Duodenal mucosa (tissue), 2 donors: ENCODE measurements at regions not wholly inside any gene's neighbourhood (a gene's known extent, or its start where the extent isn't known, plus 50 kb on each side); places are given as distances from the start of the nearest gene placed in this dataset.

Source experiments
- H3K27ac ChIP-seq: one replicate; pipeline ENCODE4 v1.7.0; 2013; ENCODE audit warnings: low read depth, low read length
- H3K27me3 ChIP-seq, 2 donors: one replicate each; pipeline ENCODE4 v1.7.0; 2013; ENCODE audit warnings: low read length in 2 of 2, control low read depth in 1 of 2; ENCODE audit not compliant: insufficient read depth in 2 of 2, control insufficient read depth in 1 of 2
- H3K36me3 ChIP-seq, 2 donors: one replicate each; pipeline ENCODE4 v1.7.0; 2013; ENCODE audit warnings: low read length in 2 of 2, control low read depth in 1 of 2; ENCODE audit not compliant: insufficient read depth in 2 of 2, control insufficient read depth in 1 of 2
- H3K4me1 ChIP-seq, 2 donors: one replicate each; pipeline ENCODE4 v1.7.0; 2013; ENCODE audit warnings: low read length in 2 of 2, control low read depth in 1 of 2; ENCODE audit not compliant: insufficient read depth in 2 of 2, control insufficient read depth in 1 of 2
- H3K4me3 ChIP-seq, 2 donors: one replicate each; pipeline ENCODE4 v1.7.0; 2013; ENCODE audit warnings: low read length in 2 of 2, low read depth in 1 of 2
- H3K9ac ChIP-seq, 2 donors: one replicate each; pipeline ENCODE4 v1.7.0; 2013; ENCODE audit warnings: low read length in 2 of 2, low read depth in 1 of 2
- H3K9me3 ChIP-seq, 2 donors: one replicate each; pipeline ENCODE4 v1.7.0; 2013; ENCODE audit warnings: low read length in 2 of 2, control low read depth in 1 of 2; ENCODE audit not compliant: control insufficient read depth in 1 of 2

DNA sequence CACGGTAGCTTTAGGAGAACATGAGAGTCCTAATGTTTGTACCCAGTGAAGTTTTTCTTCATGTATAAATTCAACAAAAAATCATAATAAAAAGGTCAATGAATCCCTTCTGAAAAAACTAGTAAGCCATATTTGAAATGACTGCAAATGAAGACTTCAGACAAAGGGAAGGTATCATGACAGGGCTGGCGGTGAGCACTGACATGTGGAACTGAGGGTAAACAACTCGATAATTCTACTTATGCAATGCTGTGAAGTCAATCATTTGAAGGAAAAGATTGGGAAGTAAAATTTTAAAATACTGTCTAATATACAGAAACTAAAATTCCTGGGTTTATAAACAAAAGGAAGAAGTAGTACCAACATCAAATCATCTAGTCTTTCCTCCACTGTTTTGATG, 190.2 kb upstream of the COPS8 start:
- Histone ChIP-seq H3K27me3 (peaks cover 0 to 4% of the 10 kb centered on the region in 2 donors), H3K4me1 (peaks cover 0 to 3% of the 10 kb centered on the region in 2 donors), H3K27ac (no peak overlapping the region), H3K9me3 (no peaks in the 10 kb centered on the region), H3K36me3 (no peaks in the 10 kb centered on the region), H3K9ac (no peak overlapping the region), H3K4me3 (no peak overlapping the region)

DNA sequence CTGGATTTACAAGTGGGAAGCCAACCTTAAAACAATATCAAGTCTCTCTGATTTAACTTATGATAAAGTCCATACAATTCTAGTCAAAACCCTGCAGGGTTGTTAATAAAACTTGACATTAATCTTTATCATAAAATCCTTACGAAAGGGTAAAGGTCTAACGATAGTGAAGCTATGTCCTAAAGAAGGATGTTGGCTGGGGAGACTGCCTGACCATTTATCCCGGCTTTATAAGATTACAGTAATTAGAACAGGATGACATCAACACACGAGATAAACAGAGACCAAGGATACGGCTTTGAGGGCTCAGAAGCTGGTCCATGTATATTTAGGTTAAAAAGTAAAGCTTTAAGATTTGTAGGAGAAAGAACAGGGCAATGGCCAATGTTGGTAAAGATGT, 189.0 kb upstream of the COPS8 start:
- Histone ChIP-seq H3K9me3 (no peaks in the 10 kb centered on the region), H3K27me3 (peaks cover 0 to 4% of the 10 kb centered on the region in 2 donors), H3K27ac (no peak overlapping the region), H3K4me1 (peaks cover 0 to 3% of the 10 kb centered on the region in 2 donors), H3K36me3 (no peaks in the 10 kb centered on the region), H3K9ac (no peak overlapping the region), H3K4me3 (no peak overlapping the region)

DNA sequence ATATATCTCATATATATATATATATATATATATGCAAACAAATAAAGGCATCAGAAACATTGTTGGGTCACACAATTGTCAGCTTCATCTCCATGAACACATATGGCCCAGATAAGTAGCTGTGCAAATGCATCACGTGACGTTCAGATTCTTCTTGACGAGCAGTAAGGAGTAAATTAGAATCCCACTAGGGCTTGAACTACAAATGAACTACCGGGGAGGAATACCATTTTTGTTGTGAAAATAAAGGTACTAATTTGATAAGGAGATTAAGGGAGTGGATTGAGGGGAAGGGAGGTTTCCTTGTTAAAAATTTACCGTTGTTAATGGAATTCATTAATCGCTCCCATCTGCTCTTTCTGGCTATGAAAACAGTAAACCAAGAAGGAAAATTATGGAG, 186.5 kb upstream of the COPS8 start:
- Histone ChIP-seq H3K27ac (no peak overlapping the region), H3K36me3 (no peaks in the 10 kb centered on the region), H3K4me3 (no peak overlapping the region), H3K9me3 (no peaks in the 10 kb centered on the region), H3K27me3 (peaks cover 4% of the 10 kb centered on the region in 2 donors), H3K4me1 (peaks cover 0 to 3% of the 10 kb centered on the region in 2 donors), H3K9ac (no peak overlapping the region)

DNA sequence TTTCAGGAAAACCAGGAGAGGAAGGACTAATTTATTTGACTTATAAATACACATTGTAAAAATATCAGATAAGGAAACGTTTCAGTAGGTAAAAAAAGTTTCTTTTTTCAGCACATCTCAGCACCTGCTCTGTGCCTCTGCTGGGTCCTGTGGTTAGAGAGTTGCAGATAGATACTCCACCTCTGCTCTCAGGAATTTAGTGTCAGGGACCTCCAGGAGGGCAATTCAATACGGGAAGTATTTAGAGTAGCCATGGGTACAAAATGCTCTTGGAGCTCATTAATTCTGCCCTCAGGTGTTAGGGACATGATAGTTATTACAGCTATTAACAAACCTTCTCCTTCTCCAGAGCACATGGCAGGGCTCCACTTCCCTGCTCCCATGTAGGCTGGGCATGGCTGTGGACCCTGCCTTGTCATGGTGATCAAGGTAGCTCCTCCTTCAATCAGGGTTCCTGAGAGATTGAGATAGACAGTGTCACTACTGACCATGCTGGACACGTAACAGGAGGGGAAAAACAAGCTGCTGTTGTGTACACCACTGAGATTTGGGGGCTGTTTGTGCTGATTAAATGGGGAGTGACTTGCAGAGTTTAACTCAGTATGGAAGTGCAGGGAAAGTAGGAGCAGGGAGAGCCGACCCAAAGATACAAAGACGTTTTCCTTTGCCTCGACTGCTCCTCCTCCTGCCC, 185.6 kb upstream of the COPS8 start:
- Histone ChIP-seq H3K36me3 (no peaks in the 10 kb centered on the region), H3K4me1 (peaks cover 0 to 3% of the 10 kb centered on the region in 2 donors), H3K27ac (no peak overlapping the region), H3K9ac (no peak overlapping the region), H3K4me3 (no peak overlapping the region), H3K9me3 (no peaks in the 10 kb centered on the region), H3K27me3 (peaks cover 4% of the 10 kb centered on the region in 2 donors)

DNA sequence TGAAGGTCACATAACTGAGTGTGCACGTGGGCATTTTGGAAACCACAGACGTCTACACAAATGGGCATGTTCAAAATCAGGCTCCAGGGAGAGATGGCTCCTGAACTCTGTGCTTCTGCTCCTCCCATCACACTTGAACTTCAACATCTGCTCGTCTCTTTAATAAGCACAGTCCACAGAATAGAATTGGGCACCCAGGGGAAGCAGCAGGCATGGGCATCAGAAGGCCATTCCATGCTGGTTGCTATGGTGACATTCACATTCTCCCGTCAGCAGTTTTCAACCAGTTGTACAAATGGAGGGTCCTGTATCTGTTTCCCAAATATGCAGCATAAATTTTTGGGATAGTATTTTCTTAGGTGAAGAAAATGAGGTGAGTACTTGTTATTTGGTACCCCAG, 183.7 kb upstream of the COPS8 start:
- Histone ChIP-seq H3K36me3 (no peaks in the 10 kb centered on the region), H3K9me3 (no peaks in the 10 kb centered on the region), H3K4me3 (no peak overlapping the region), H3K27me3 (peaks cover 4% of the 10 kb centered on the region in 2 donors), H3K4me1 (no peaks in the 10 kb centered on the region), H3K9ac (no peak overlapping the region), H3K27ac (no peak overlapping the region)

DNA sequence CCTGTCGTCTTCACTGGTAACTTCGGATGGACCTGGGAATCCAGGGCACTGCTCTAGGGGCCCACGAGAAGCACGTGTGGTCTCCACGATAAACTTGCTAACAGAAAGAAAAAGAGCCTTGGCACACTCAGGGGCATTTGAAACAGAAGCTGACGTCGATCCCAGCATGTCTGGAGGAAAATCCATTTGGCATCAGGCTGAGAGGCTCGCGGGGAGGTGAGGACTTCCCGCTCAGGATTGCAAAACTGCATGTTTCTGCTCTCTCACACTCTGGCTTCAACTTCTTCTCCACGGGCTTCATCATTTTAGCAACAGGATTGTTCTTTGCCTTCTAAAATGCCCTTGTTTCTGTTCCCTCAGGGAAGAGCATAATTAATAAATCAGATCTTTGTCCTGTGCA, 181.7 kb upstream of the COPS8 start:
- peaks cover 4% of the 10 kb centered on the region in 2 donors for H3K27me3 ChIP-seq
- no peak overlapping the region for H3K27ac ChIP-seq
- H3K36me3 ChIP-seq = no peaks in the 10 kb centered on the region
- H3K9ac ChIP-seq = no peak overlapping the region
- no peaks in the 10 kb centered on the region for H3K4me1 ChIP-seq
- no peaks in the 10 kb centered on the region for H3K9me3 ChIP-seq
- no peak overlapping the region for H3K4me3 ChIP-seq

DNA sequence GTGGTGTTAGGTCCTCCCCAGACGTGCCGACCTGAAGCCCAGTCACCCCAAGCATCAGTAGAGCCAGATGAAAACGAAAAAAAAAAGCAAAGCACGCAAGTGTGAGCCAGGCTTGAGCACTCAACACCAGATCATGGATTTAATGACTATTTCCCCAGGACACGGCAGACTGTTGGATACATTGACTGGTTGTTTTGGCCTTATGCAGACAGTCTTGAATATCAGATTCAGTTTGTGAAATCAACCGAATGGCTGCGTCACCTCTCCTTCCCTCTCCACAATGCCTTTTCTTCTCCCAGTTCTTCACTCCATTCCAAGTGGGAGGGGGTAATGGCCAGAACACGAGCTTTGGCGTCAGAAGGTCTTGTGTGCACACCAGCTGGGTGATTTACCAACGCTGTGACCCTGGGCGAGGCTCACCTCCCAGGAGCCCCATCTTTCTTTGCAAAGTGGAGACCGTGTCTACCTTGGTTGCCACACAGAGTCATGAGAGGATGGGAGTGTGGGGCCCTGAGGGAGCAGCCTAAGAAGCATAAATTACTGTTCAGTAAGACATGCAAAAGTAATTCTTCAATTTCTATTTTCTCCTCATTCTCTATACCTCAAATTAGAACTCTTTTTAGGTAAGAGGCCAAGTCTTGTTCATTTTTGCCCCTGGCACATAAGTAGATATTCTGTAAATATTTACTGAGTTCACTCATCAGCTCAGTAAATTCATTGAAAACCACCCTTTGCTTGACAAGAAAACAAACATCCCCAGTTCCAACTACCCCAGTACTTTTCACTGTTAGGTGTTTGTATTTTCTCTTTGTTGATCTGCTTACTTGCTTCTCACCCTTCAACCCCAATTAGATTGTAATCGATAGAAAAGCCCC, 181.1 kb upstream of the COPS8 start:
- H3K36me3 ChIP-seq = no peaks in the 10 kb centered on the region
- H3K27me3 ChIP-seq = peaks cover 3 to 4% of the 10 kb centered on the region in 2 donors

DNA sequence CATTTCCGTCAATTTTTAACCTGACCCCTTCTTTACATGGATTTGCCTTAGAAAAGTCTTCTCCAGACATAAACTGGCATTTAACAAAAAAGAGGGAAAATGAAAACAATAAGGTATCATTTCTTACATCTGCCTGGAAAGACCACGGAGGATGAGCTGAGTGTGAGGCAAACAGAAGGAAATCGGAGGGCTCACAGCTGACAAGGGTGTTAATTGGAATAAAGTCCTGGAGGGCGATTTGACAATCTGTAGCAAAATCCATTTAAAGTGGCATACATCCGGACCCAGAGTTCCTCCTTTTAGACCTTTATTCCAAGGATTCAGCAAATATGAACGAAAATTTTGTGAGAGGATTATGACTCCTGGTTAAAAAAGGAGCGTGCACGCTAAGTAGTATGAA, 179.7 kb upstream of the COPS8 start:
- no peaks in the 10 kb centered on the region for H3K9me3 ChIP-seq
- H3K4me3 ChIP-seq = no peak overlapping the region
- no peak overlapping the region for H3K27ac ChIP-seq
- no peaks in the 10 kb centered on the region for H3K4me1 ChIP-seq
- peaks cover 0 to 4% of the 10 kb centered on the region in 2 donors for H3K27me3 ChIP-seq
- H3K36me3 ChIP-seq = no peaks in the 10 kb centered on the region
- no peak overlapping the region for H3K9ac ChIP-seq

More for the DNA sequence above, 181.1 kb upstream of the COPS8 start:
- no peak overlapping the region for H3K4me3 ChIP-seq
- H3K9me3 ChIP-seq = no peaks in the 10 kb centered on the region
- H3K4me1 ChIP-seq = no peaks in the 10 kb centered on the region
- H3K9ac ChIP-seq = no peak overlapping the region
- H3K27ac ChIP-seq = no peak overlapping the region

DNA sequence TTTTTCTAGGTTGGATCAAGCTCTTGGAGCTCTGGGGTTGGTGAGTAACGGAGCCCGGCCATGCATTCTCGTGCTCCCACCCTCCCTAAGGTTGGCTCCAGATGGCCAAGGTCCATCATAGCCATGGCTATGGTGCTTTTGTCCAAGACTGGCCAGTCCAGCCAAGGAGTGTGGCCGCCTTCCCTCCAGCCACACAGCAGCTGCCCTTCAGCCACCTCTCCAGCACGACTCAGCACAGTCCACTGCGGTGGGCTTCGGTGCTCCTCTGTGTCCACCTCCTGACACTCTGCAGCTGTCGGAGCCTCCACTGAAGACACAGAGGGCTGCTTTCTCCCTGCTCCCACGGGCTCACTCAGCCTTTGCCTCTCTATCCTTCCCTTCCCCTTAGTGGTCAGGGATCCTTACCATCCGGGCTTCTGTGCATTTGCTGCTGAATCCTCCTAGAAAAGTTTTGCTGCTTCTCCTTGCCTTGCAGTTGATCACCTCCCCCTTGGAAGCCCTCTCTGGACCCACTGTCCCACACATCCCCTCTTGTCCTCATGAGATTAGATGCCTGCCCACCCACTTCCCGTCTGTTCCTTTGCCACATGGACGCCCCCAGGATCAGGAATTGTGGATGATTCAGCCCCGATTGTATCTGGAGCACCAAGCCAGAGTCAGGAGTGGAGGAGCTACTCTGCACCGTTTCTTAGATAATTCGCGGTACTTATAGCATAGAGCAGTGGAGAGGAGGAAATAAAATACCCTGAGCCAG, 177.1 kb upstream of the COPS8 start:
- Histone ChIP-seq H3K4me3 (no peak overlapping the region), H3K9ac (no peak overlapping the region), H3K27ac (no peak overlapping the region), H3K9me3 (no peaks in the 10 kb centered on the region), H3K4me1 (no peaks in the 10 kb centered on the region), H3K36me3 (no peaks in the 10 kb centered on the region), H3K27me3 (no peaks in the 10 kb centered on the region)

DNA sequence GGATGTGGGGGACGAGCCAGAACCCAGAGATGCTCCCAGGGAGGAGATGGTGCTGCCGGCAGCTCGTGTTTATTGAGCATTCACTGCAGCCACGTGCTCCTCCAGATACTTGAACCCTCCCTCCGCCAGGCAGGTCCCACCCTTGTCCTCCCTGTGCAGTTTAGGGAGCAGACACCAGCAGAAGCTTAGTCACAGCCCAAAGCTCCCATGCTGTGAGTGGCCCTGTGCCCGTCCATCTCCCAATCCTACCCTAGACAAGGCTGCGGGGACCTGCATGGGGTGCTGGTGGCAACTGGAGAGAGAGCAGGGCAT, 176.5 kb upstream of the COPS8 start:
- Histone ChIP-seq H3K27ac (no peak overlapping the region), H3K9ac (no peak overlapping the region), H3K4me1 (no peaks in the 10 kb centered on the region), H3K36me3 (no peaks in the 10 kb centered on the region), H3K9me3 (no peaks in the 10 kb centered on the region), H3K27me3 (no peaks in the 10 kb centered on the region), H3K4me3 (no peak overlapping the region)
